ENCODE measurements at regions not wholly inside any gene's neighbourhood (a gene's known extent, or its start where the extent isn't known, plus 50 kb on each side); places are given as distances from the start of the nearest gene placed in this dataset.
A peak's percentile ranks its signal among the peaks of the same experiment; 100 is the strongest.

- H3K27me3 ChIP-seq (ENCODE audit: control insufficient read depth in 3 of 3, insufficient read depth in 3 of 3, low read length in 2 of 3): no peaks in the 10 kb centered on the region
- H3K36me3 ChIP-seq (ENCODE audit: control insufficient read depth in 4 of 4, insufficient read depth in 4 of 4, low read length in 4 of 4): no peaks in the 10 kb centered on the region
- ATAC-seq (ENCODE audit: insufficient read depth, low FRiP score) (no peak), DNase-seq (peak in 1 of 3 donors; percentile 1)
- WGBS, 2 donors: 58 to 62% methylated on average over 4 of the region's 4 CpGs
- no peak overlapping the region for H3K9ac ChIP-seq (ENCODE audit: insufficient read depth in 1 of 2, low read length in 2 of 2)
- no peaks in the 10 kb centered on the region for H3K9me3 ChIP-seq (ENCODE audit: control insufficient read depth in 4 of 4, insufficient read depth in 3 of 4, low read length in 3 of 4)
- TF ChIP-seq CTCF (IDR thresholded peaks at IDR 0.05; ENCODE audit: control extremely low read depth, extremely low read depth): no peak
- H3K4me1 ChIP-seq (ENCODE audit: control insufficient read depth in 5 of 5, insufficient read depth in 5 of 5, low read length in 5 of 5): no peaks in the 10 kb centered on the region
- no peak overlapping the region for H3K4me3 ChIP-seq
- H3K27ac ChIP-seq (ENCODE audit: low read depth in 1 of 2, low read length in 1 of 2): no peak overlapping the region
Measured at GRCh38 chr14:82897469-82898308, 1364.0 kb upstream of the SEL1L start.

DNA sequence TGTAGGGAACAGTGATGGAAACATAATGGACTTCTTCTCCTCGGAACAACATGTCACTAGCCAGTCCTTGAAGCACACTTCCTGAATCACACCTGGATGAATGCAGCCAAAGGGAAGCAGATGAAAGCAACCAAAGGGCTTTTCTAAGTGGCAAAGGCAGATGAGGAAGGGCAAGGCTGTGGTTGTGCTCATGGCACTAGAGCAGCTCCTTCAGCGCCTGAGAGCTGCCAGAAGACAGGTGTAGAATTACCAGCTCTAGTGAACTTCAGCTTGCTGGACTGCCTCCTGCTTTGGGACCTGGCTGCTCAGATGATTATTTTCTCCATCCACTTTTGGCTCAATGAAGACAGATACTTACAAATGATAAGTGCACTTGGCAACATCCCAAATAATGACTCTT, 1372.1 kb upstream of the SEL1L start:
- Histone ChIP-seq H3K4me3 (no peak overlapping the region), H3K36me3 (ENCODE audit: control insufficient read depth in 4 of 4, insufficient read depth in 4 of 4, low read length in 4 of 4) (no peaks in the 10 kb centered on the region), H3K9ac (ENCODE audit: insufficient read depth in 1 of 2, low read length in 2 of 2) (no peak overlapping the region), H3K27ac (ENCODE audit: low read depth in 1 of 2, low read length in 1 of 2) (no peak overlapping the region), H3K9me3 (ENCODE audit: control insufficient read depth in 4 of 4, insufficient read depth in 3 of 4, low read length in 3 of 4) (no peaks in the 10 kb centered on the region), H3K4me1 (ENCODE audit: control insufficient read depth in 5 of 5, insufficient read depth in 5 of 5, low read length in 5 of 5) (no peaks in the 10 kb centered on the region), H3K27me3 (ENCODE audit: control insufficient read depth in 3 of 3, insufficient read depth in 3 of 3, low read length in 2 of 3) (no peaks in the 10 kb centered on the region)
- no peak for ATAC-seq (ENCODE audit: insufficient read depth, low FRiP score)
- 63 to 76% methylated on average over 2 of the region's 2 CpGs for WGBS, 2 donors
- TF ChIP-seq CTCF (IDR thresholded peaks at IDR 0.05; ENCODE audit: control extremely low read depth, extremely low read depth): no peak
- DNase-seq: no peak

DNA sequence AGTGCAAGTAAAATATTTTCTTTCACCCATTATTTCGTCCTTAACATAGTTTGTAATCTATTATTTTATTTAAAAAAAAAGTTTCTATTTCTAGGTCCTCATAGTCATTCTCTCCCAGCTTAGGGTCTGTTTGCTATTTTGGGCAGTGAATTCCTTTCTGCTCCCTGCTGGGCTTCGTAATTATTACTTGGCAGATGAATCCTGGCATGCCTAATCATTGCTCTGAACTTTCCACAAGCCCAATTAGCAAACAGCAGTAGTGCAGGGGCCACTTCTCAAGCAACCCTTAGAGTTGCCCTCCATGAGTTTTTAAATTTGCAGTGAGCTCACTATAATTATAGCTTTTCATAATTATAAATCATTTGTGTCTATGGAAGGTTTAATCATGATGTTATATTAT, 1378.3 kb upstream of the SEL1L start:
- ATAC-seq (ENCODE audit: insufficient read depth, low FRiP score) (no peak), DNase-seq (no peak)
- 48 to 49% methylated on average over 2 of the region's 2 CpGs for WGBS, 2 donors
- H3K9me3 ChIP-seq (ENCODE audit: control insufficient read depth in 4 of 4, insufficient read depth in 3 of 4, low read length in 3 of 4): no peaks in the 10 kb centered on the region
- no peaks in the 10 kb centered on the region for H3K36me3 ChIP-seq (ENCODE audit: control insufficient read depth in 4 of 4, insufficient read depth in 4 of 4, low read length in 4 of 4)
- no peak overlapping the region for H3K27ac ChIP-seq (ENCODE audit: low read depth in 1 of 2, low read length in 1 of 2)
- H3K4me1 ChIP-seq (ENCODE audit: control insufficient read depth in 5 of 5, insufficient read depth in 5 of 5, low read length in 5 of 5): peaks cover 0 to 3% (median 0%) of the 10 kb centered on the region in 5 donors
- H3K27me3 ChIP-seq (ENCODE audit: control insufficient read depth in 3 of 3, insufficient read depth in 3 of 3, low read length in 2 of 3): no peaks in the 10 kb centered on the region
- no peak for TF ChIP-seq CTCF (IDR thresholded peaks at IDR 0.05; ENCODE audit: control extremely low read depth, extremely low read depth)
- H3K9ac ChIP-seq (ENCODE audit: insufficient read depth in 1 of 2, low read length in 2 of 2): no peak overlapping the region
- no peak overlapping the region for H3K4me3 ChIP-seq

GRCh38 chr14:82913396-82913795, 1379.7 kb upstream of the SEL1L start:
- no peaks in the 10 kb centered on the region for H3K27me3 ChIP-seq (ENCODE audit: control insufficient read depth in 3 of 3, insufficient read depth in 3 of 3, low read length in 2 of 3)

More at GRCh38 chr14:82913396-82913795, 1379.7 kb upstream of the SEL1L start:
- no peak overlapping the region for H3K4me3 ChIP-seq
- no peak overlapping the region for H3K9ac ChIP-seq (ENCODE audit: insufficient read depth in 1 of 2, low read length in 2 of 2)
- no peaks in the 10 kb centered on the region for H3K36me3 ChIP-seq (ENCODE audit: control insufficient read depth in 4 of 4, insufficient read depth in 4 of 4, low read length in 4 of 4)
- H3K27ac ChIP-seq (ENCODE audit: low read depth in 1 of 2, low read length in 1 of 2): no peak overlapping the region
- H3K4me1 ChIP-seq (ENCODE audit: control insufficient read depth in 5 of 5, insufficient read depth in 5 of 5, low read length in 5 of 5): peaks cover 0 to 3% (median 0%) of the 10 kb centered on the region in 5 donors
- TF ChIP-seq CTCF (IDR thresholded peaks at IDR 0.05; ENCODE audit: control extremely low read depth, extremely low read depth): no peak
- no peaks in the 10 kb centered on the region for H3K9me3 ChIP-seq (ENCODE audit: control insufficient read depth in 4 of 4, insufficient read depth in 3 of 4, low read length in 3 of 4)
- ATAC-seq (ENCODE audit: insufficient read depth, low FRiP score) (no peak), DNase-seq (no peak)
